Left ventricle myocardium inferior (tissue), 1 donor: ENCODE measurements at regions not wholly inside any gene's neighbourhood (a gene's known extent, or its start where the extent isn't known, plus 50 kb on each side); places are given as distances from the start of the nearest gene placed in this dataset.

Experiments
- DNase-seq: peaks from one replicate; pipeline ENCODE4 v3.0.0-alpha.2; 2020
- H3K27ac ChIP-seq: fragments of 200-600 bp; replicated peaks from 2 replicates; pipeline ENCODE4 v1.8.0; 2021
- H3K27me3 ChIP-seq: fragments of 200-600 bp; 2 replicates; pipeline ENCODE4 v1.8.0; 2021; ENCODE audit warnings: low read depth
- H3K36me3 ChIP-seq: fragments of 200-600 bp; 2 replicates; pipeline ENCODE4 v1.8.0; 2021
- H3K4me1 ChIP-seq: fragments of 200-600 bp; 2 replicates; pipeline ENCODE4 v1.8.0; 2021
- H3K4me3 ChIP-seq: fragments of 200-600 bp; 2 replicates; pipeline ENCODE4 v1.8.0; 2021; ENCODE audit warnings: mild to moderate bottlenecking, moderate library complexity
- H3K9me3 ChIP-seq: fragments of 200-600 bp; replicated peaks from 2 replicates; pipeline ENCODE4 v1.8.0; 2021
- CTCF ChIP-seq: fragments of 200-600 bp; IDR thresholded peaks from 2 replicates; pipeline ENCODE4 v1.8.0; 2021; ENCODE audit warnings: antibody characterized with exemption, mild to moderate bottlenecking, borderline replicate concordance
- intact Hi-C: fragments of 100-400 bp; cut with micrococcal nuclease; formaldehyde crosslinking; loops from one replicate; pipeline ENCODE4 v1.11.0; 2022
- donor health status: DM: no; HTN: yes; CAD: no; lungs with severe emphysema.

GRCh38 chr2:881204-881918, 69.3 kb upstream of the SNTG2 start:
- intact Hi-C loops: no loop called here
- no peak overlapping the region for H3K27ac ChIP-seq
- TF ChIP-seq CTCF: no peak
- DNase-seq: no peak
- H3K4me3 ChIP-seq: no peak overlapping the region
- no peaks in the 10 kb centered on the region for H3K36me3 ChIP-seq
- no peaks in the 10 kb centered on the region for H3K9me3 ChIP-seq
- H3K27me3 ChIP-seq: peaks cover 77% of the 10 kb centered on the region
- no peaks in the 10 kb centered on the region for H3K4me1 ChIP-seq

GRCh38 chr2:880201-880970, 70.3 kb upstream of the SNTG2 start:
- DNase-seq: no peak
- H3K27me3 ChIP-seq: peaks cover 79% of the 10 kb centered on the region
- no peaks in the 10 kb centered on the region for H3K9me3 ChIP-seq
- intact Hi-C loops: no loop called here
- H3K4me3 ChIP-seq: no peak overlapping the region
- no peak for TF ChIP-seq CTCF
- no peaks in the 10 kb centered on the region for H3K36me3 ChIP-seq
- H3K4me1 ChIP-seq: no peaks in the 10 kb centered on the region
- no peak overlapping the region for H3K27ac ChIP-seq

- intact Hi-C loops: no loop called here
- Histone ChIP-seq H3K27me3 (peaks cover 77% of the 10 kb centered on the region), H3K36me3 (no peaks in the 10 kb centered on the region), H3K9me3 (no peaks in the 10 kb centered on the region), H3K4me1 (no peaks in the 10 kb centered on the region), H3K4me3 (no peak overlapping the region), H3K27ac (no peak overlapping the region)
- DNase-seq: no peak
- no peak for TF ChIP-seq CTCF
These were observed 71.1 kb upstream of the SNTG2 start for GRCh38 chr2:879540-879939.

GRCh38 chr2:878245-878930, 72.3 kb upstream of the SNTG2 start:
- Histone ChIP-seq H3K27me3 (peaks cover 77% of the 10 kb centered on the region), H3K4me1 (no peaks in the 10 kb centered on the region), H3K36me3 (no peaks in the 10 kb centered on the region), H3K4me3 (no peak overlapping the region), H3K9me3 (no peaks in the 10 kb centered on the region), H3K27ac (no peak overlapping the region)
- intact Hi-C loops: no loop called here
- no peak for DNase-seq
- no peak for TF ChIP-seq CTCF

GRCh38 chr2:877747-878146, 72.9 kb upstream of the SNTG2 start:
- intact Hi-C loops: no loop called here
- Histone ChIP-seq H3K4me1 (no peaks in the 10 kb centered on the region), H3K4me3 (no peak overlapping the region), H3K27me3 (peaks cover 77% of the 10 kb centered on the region), H3K9me3 (no peaks in the 10 kb centered on the region), H3K36me3 (no peaks in the 10 kb centered on the region), H3K27ac (no peak overlapping the region)
- no peak for DNase-seq
- TF ChIP-seq CTCF: no peak
